SK-N-MC (cell line): ENCODE measurements at regions not wholly inside any gene's neighbourhood (a gene's known extent, or its start where the extent isn't known, plus 50 kb on each side); places are given as distances from the start of the nearest gene placed in this dataset.
"Not testable (repeated sequence)": the region's sequence is repeated elsewhere in the genome, so short reads cannot be mapped to it uniquely, and the experiment has no call there.

Experiments used
- EZH2 ChIP-seq: fragments of 200-600 bp; sonication (generic); IDR thresholded peaks from one replicate; pipeline ENCODE4 v1.6.1; 2017; ENCODE audit warnings: antibody characterized with exemption
- FOXP2 ChIP-seq: optimal IDR thresholded peaks from 2 replicates; pipeline ENCODE3; 2011; ENCODE audit warnings: mild to moderate bottlenecking, moderate library complexity; ENCODE audit not compliant: insufficient read depth; ENCODE audit errors: extremely low read length, control extremely low read depth
- POLR2AphosphoS5 ChIP-seq: IDR thresholded peaks from 2 replicates; pipeline ENCODE4 v1.6.1; 2012; ENCODE audit warnings: mild to moderate bottlenecking, low read depth, low read length, borderline replicate concordance

GRCh38 chr9:40939888-40940209, 188.6 kb downstream of the FOXD4L6 start:
- not testable (repeated sequence) for TF ChIP-seq EZH2, POLR2AphosphoS5, FOXP2
